Keratinocyte (primary cell): ENCODE measurements at regions not wholly inside any gene's neighbourhood (a gene's known extent, or its start where the extent isn't known, plus 50 kb on each side); places are given as distances from the start of the nearest gene placed in this dataset.

Experiments used
- DNase-seq: peaks from one replicate; pipeline ENCODE4 v3.0.0-alpha.2; 2011; ENCODE audit warnings: low read depth, missing footprints, low spot score
- FAIRE-seq: peaks from 2 replicates; lab custom pipeline; 2011; peaks lifted over from hg19 to GRCh38; lab: Jason Lieb, UNC
- H2AFZ ChIP-seq: 2 replicates; pipeline ENCODE4 v1.6.0; 2012; ENCODE audit warnings: low read length, control low read depth, inconsistent platforms; ENCODE audit not compliant: control insufficient read depth
- H3K27ac ChIP-seq: 2 replicates; pipeline ENCODE4 v1.5.1; 2011; ENCODE audit warnings: low read length; ENCODE audit not compliant: control insufficient read depth, insufficient read depth
- H3K27me3 ChIP-seq: 3 replicates; pipeline ENCODE4 v1.6.0; 2011; ENCODE audit warnings: low read length; ENCODE audit not compliant: control insufficient read depth, insufficient read depth; ENCODE audit errors: extremely low read depth
- H3K36me3 ChIP-seq, 2 experiments: 2 replicates in 1 of 2; 3 replicates in 1 of 2; pipeline ENCODE4 v1.5.1; 2011; ENCODE audit warnings: low read length in 2 of 2, mild to moderate bottlenecking in 1 of 2; ENCODE audit not compliant: control insufficient read depth in 2 of 2, insufficient read depth in 2 of 2; ENCODE audit errors: extremely low read depth in 1 of 2
- H3K4me1 ChIP-seq: 3 replicates; pipeline ENCODE4 v1.5.1; 2011; ENCODE audit warnings: low read length; ENCODE audit not compliant: control insufficient read depth, insufficient read depth; ENCODE audit errors: extremely low read depth
- H3K4me2 ChIP-seq: 3 replicates; pipeline ENCODE4 v1.6.0; 2011; ENCODE audit warnings: low read depth, low read length; ENCODE audit not compliant: control insufficient read depth, insufficient read depth; ENCODE audit errors: extremely low read depth
- H3K4me3 ChIP-seq, 3 experiments: fragments of 200-600 bp in 1 of 3; sonication (generic) in 1 of 3; 2 replicates in 2 of 3; 3 replicates in 1 of 3; pipeline ENCODE4 v1.5.1; 2011 to 2016; ENCODE audit warnings: low read length in 3 of 3, mild to moderate bottlenecking in 3 of 3, control low read depth in 2 of 3, inconsistent platforms in 1 of 3, low read depth in 1 of 3, mixed read lengths in 1 of 3, mixed run types in 1 of 3, moderate library complexity in 1 of 3; ENCODE audit not compliant: control insufficient read depth in 2 of 3, insufficient read depth in 2 of 3; ENCODE audit errors: extremely low read depth in 1 of 3
- H3K79me2 ChIP-seq: 2 replicates; pipeline ENCODE4 v1.6.0; 2012; ENCODE audit warnings: low read length; ENCODE audit not compliant: control insufficient read depth, insufficient read depth
- H3K9ac ChIP-seq: 3 replicates; pipeline ENCODE4 v1.6.0; 2011; ENCODE audit warnings: low read length; ENCODE audit not compliant: control insufficient read depth, insufficient read depth; ENCODE audit errors: extremely low read depth
- H3K9me1 ChIP-seq: 3 replicates; pipeline ENCODE4 v1.6.0; 2011; ENCODE audit warnings: low read length; ENCODE audit not compliant: control insufficient read depth, insufficient read depth; ENCODE audit errors: extremely low read depth
- H3K9me3 ChIP-seq: 2 replicates; pipeline ENCODE4 v1.5.1; 2012; ENCODE audit warnings: low read depth, low read length; ENCODE audit not compliant: control insufficient read depth
- H4K20me1 ChIP-seq: 3 replicates; pipeline ENCODE4 v1.6.0; 2011; ENCODE audit warnings: low read length; ENCODE audit not compliant: control insufficient read depth, insufficient read depth; ENCODE audit errors: extremely low read depth
- CTCF ChIP-seq, 3 experiments: IDR thresholded peaks in 1 of 3; conservative IDR thresholded peaks in 1 of 3; optimal IDR thresholded peaks in 1 of 3; 2 replicates in 2 of 3; 3 replicates in 1 of 3; pipeline versions ENCODE3 to v1.5.1; 2011; ENCODE audit warnings: low read length in 3 of 3, mild to moderate bottlenecking in 3 of 3, moderate library complexity in 2 of 3, control low read depth in 1 of 3, inconsistent platforms in 1 of 3; ENCODE audit not compliant: insufficient read depth in 2 of 3; ENCODE audit errors: extremely low read depth in 1 of 3
- EZH2 ChIP-seq: IDR thresholded peaks from one replicate; pipeline ENCODE4 v1.6.1; 2012; ENCODE audit warnings: inconsistent platforms, mild to moderate bottlenecking, low read length, moderate library complexity
- dilution Hi-C: fragments of 300-500 bp; cut with MboI; formaldehyde crosslinking; loops from one replicate; pipeline ENCODE4 v1.7.0; 2020; ENCODE audit warnings: low sequenced_read_pairs; ENCODE audit not compliant: extremely low pct_ligation_motif_present

- H3K4me3 ChIP-seq: no peak overlapping the region
- H3K4me2 ChIP-seq: no peak overlapping the region
- peaks cover under 1% of the 10 kb centered on the region for H3K27me3 ChIP-seq
- no peaks in the 10 kb centered on the region for H3K9me3 ChIP-seq
- no peak overlapping the region for H3K27ac ChIP-seq
- no peak overlapping the region for H3K9ac ChIP-seq
- no peaks in the 10 kb centered on the region for H3K79me2 ChIP-seq
- H3K9me1 ChIP-seq: no peaks in the 10 kb centered on the region
- dilution Hi-C loops: no loop called here
- no peaks in the 10 kb centered on the region for H4K20me1 ChIP-seq
- DNase-seq (no peak), FAIRE-seq (no peak)
- TF ChIP-seq EZH2 (no peak), CTCF (optimal IDR thresholded peaks at IDR 0.05 in 1 of 3, IDR thresholded peaks at IDR 0.05 in 1 of 3, conservative IDR thresholded peaks at IDR 0.05 in 1 of 3; ENCODE audit: extremely low read depth in 1 of 3, insufficient read depth in 2 of 3, low read length in 3 of 3) (no peak)
- no peaks in the 10 kb centered on the region for H3K36me3 ChIP-seq
- H3K4me1 ChIP-seq: peaks cover 3% of the 10 kb centered on the region
- H2AFZ ChIP-seq: no peak overlapping the region
These were observed 137.9 kb upstream of the NALF2 start for GRCh38 chrX:69366183-69366582.

- H3K9me3 ChIP-seq: no peaks in the 10 kb centered on the region
- no peak overlapping the region for H3K4me3 ChIP-seq
- DNase-seq (no peak), FAIRE-seq (no peak)
- no peaks in the 10 kb centered on the region for H3K27me3 ChIP-seq
- no peak overlapping the region for H3K27ac ChIP-seq
- no peak overlapping the region for H3K4me2 ChIP-seq
- TF ChIP-seq EZH2 (no peak), CTCF (optimal IDR thresholded peaks at IDR 0.05 in 1 of 3, IDR thresholded peaks at IDR 0.05 in 1 of 3, conservative IDR thresholded peaks at IDR 0.05 in 1 of 3; ENCODE audit: extremely low read depth in 1 of 3, insufficient read depth in 2 of 3, low read length in 3 of 3) (no peak)
- no peak overlapping the region for H2AFZ ChIP-seq
- H3K79me2 ChIP-seq: no peaks in the 10 kb centered on the region
- no peak overlapping the region for H3K9ac ChIP-seq
- dilution Hi-C loops: no loop called here
- peaks cover 7% of the 10 kb centered on the region for H3K4me1 ChIP-seq
- H3K36me3 ChIP-seq: no peaks in the 10 kb centered on the region
- H4K20me1 ChIP-seq: no peaks in the 10 kb centered on the region
- no peaks in the 10 kb centered on the region for H3K9me1 ChIP-seq
These were observed 138.4 kb upstream of the NALF2 start for GRCh38 chrX:69365755-69366154.
